Left lung (tissue), 4 donors: ENCODE measurements at regions not wholly inside any gene's neighbourhood (a gene's known extent, or its start where the extent isn't known, plus 50 kb on each side); places are given as distances from the start of the nearest gene placed in this dataset.
A peak's percentile ranks its signal among the peaks of the same experiment; 100 is the strongest.

Experiments used
- ATAC-seq: fragments of 200-7000 bp; cut with Tn5 transposase; one replicate; pipeline ENCODE4 v1.9.1; 2020; ENCODE audit warnings: moderate library complexity
- DNase-seq, 4 donors: peaks; one replicate each; pipeline ENCODE4 v3.0.0-alpha.2; 2013 to 2020
- H3K27ac ChIP-seq, 2 donors: fragments of 200-600 bp; sonication (generic) in 1 of 2; one replicate each; pipeline versions ENCODE4 v1.5.0 to v1.8.0; 2020 to 2021
- H3K27me3 ChIP-seq, 2 donors: fragments of 200-600 bp; sonication (generic) in 1 of 2; one replicate each; pipeline versions ENCODE4 v1.5.0 to v1.8.0; 2020 to 2021
- H3K36me3 ChIP-seq, 2 donors: fragments of 200-600 bp; sonication (generic) in 1 of 2; one replicate each; pipeline versions ENCODE4 v1.5.0 to v1.8.0; 2020 to 2021
- H3K4me1 ChIP-seq, 2 donors: fragments of 200-600 bp; one replicate each; pipeline ENCODE4 v1.8.0; 2021
- H3K4me3 ChIP-seq, 2 donors: fragments of 200-600 bp; sonication (generic) in 1 of 2; one replicate each; pipeline versions ENCODE4 v1.5.0 to v1.8.0; 2020 to 2021; ENCODE audit warnings: mild to moderate bottlenecking in 1 of 2
- H3K9me3 ChIP-seq, 2 donors: fragments of 200-600 bp; sonication (generic) in 1 of 2; one replicate each; pipeline versions ENCODE4 v1.5.0 to v1.8.0; 2020 to 2021
- intact Hi-C, 2 donors: fragments of 100-400 bp; cut with DNase I; formaldehyde crosslinking; loops; one replicate each; pipeline versions ENCODE4 v1.11.2 to v1.14.2; 2022
- TF ChIP-seq, protein P1 (sequence below), 2 donors: fragments of 200-600 bp; sonication (generic) in 1 of 2; IDR thresholded peaks; one replicate each; pipeline versions ENCODE4 v1.5.0 to v1.8.0; 2021; ENCODE audit warnings: antibody characterized with exemption in 2 of 2
- donor health status: DM: no; HTN: yes; CAD: no.
- donor health status: DM: no; HTN: no; CAD: no.

DNA sequence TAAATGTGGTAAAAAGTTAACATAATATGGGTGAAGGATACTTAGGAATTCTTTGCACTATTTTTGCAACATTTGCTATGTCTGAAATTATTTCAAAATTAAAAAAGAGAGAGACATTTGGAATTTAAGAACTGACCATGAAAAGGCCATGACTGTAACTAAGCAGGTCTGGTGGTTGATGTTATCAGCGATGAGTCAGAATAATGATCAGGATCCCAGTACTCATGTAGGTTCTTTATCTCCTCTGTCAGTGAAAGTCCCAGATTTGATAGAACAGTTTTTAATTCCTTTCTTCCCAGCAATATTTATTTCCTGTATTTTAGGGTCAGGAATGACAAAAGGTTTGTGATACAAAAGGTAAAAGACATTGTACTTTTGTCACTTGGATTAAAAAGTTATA lies 242.4 kb upstream of the ZNF521 start:
- DNase-seq, result no peak
- no peaks in the 10 kb centered on the region for H3K27me3 ChIP-seq
- TF ChIP-seq, protein P1, sequence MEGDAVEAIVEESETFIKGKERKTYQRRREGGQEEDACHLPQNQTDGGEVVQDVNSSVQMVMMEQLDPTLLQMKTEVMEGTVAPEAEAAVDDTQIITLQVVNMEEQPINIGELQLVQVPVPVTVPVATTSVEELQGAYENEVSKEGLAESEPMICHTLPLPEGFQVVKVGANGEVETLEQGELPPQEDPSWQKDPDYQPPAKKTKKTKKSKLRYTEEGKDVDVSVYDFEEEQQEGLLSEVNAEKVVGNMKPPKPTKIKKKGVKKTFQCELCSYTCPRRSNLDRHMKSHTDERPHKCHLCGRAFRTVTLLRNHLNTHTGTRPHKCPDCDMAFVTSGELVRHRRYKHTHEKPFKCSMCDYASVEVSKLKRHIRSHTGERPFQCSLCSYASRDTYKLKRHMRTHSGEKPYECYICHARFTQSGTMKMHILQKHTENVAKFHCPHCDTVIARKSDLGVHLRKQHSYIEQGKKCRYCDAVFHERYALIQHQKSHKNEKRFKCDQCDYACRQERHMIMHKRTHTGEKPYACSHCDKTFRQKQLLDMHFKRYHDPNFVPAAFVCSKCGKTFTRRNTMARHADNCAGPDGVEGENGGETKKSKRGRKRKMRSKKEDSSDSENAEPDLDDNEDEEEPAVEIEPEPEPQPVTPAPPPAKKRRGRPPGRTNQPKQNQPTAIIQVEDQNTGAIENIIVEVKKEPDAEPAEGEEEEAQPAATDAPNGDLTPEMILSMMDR (IDR thresholded peaks at IDR 0.05), result no peak
- no peak for ATAC-seq
- H3K4me3 ChIP-seq, result no peak overlapping the region
- no peaks in the 10 kb centered on the region for H3K4me1 ChIP-seq
- H3K9me3 ChIP-seq, result no peaks in the 10 kb centered on the region
- no peaks in the 10 kb centered on the region for H3K36me3 ChIP-seq
- intact Hi-C loops, result no loop called here
- H3K27ac ChIP-seq, result no peak overlapping the region

DNA sequence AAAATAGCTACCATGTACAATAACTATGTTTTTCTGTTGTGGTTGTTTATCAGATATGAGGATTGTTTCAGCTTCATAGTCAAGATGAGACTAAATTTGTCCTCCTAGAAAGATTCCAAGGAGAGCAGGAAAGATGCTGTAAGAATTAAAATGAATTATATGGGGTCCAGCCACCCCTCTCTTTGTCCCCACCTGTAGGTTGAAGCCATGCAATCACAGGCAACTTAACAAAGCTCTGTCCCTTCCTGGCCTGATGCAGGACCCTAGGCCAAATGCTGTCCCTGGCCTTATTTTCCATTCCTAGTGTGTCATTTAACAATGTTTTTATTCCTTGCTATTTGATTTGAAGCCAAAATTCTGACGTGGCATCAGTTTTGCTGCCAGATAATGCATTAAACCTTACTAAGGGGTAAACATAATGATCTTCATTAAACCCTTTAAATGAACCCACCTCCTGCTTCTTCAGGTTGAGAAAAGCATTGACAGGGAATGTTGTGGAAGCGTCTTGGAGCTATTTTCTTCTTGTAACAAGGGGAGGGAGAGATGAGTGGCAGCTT lies 240.9 kb upstream of the ZNF521 start:
- DNase-seq (no peak), ATAC-seq (no peak)
- no peak overlapping the region for H3K4me3 ChIP-seq
- no peaks in the 10 kb centered on the region for H3K36me3 ChIP-seq
- H3K27ac ChIP-seq, result no peak overlapping the region
- intact Hi-C loops, result no loop called here
- no peaks in the 10 kb centered on the region for H3K4me1 ChIP-seq
- TF ChIP-seq, protein P1 (IDR thresholded peaks at IDR 0.05), result no peak
- peaks cover 0 to 7% of the 10 kb centered on the region in 2 donors for H3K9me3 ChIP-seq
- no peaks in the 10 kb centered on the region for H3K27me3 ChIP-seq

DNA sequence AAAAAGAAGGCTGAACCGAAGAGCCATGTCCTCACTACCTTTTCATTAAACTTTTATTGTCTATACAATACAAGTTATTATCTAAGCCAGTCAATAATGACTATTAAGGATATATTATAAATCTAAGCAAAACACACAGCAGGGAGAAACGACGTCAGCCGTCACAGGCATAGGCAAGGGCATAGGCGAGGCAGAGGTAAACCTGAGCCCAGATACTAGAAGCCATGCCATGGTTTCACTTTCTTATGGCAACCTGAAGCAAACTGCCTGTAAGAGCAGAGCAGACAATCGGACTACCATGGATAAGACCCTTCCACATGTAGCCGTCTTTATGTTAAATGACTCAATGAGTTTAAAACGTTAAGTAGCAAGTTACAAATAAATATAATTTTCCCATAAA lies 238.5 kb upstream of the ZNF521 start:
- Histone ChIP-seq H3K36me3 (no peaks in the 10 kb centered on the region), H3K4me1 (no peaks in the 10 kb centered on the region), H3K27ac (no peak overlapping the region), H3K27me3 (no peaks in the 10 kb centered on the region), H3K9me3 (peaks cover 0 to 13% of the 10 kb centered on the region in 2 donors), H3K4me3 (no peak overlapping the region)
- ATAC-seq, result no peak
- DNase-seq, result no peak
- intact Hi-C loops, result no loop called here
- TF ChIP-seq, protein P1 (IDR thresholded peaks at IDR 0.05), result no peak

DNA sequence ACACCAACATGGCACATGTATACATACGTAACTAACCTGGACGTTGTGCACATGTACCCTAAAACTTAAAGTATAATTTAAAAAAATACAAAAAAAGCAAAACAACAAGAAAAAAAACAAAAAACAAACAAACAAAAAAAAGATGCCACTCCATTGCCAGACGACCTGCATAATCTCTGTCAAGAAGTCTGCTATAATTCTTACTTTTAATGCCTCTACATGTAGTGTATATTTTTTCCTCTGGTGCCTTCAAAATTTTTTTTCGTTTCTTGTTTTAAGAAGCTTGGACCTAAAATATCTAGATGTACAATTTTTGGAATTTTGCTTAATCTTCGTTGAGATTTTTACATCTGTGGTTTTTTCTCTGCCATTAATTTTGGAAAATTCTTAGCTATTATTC lies 235.6 kb upstream of the ZNF521 start:
- Histone ChIP-seq H3K36me3 (no peaks in the 10 kb centered on the region), H3K4me1 (no peaks in the 10 kb centered on the region), H3K27ac (no peak overlapping the region), H3K27me3 (no peaks in the 10 kb centered on the region), H3K9me3 (peaks cover 0 to 13% of the 10 kb centered on the region in 2 donors), H3K4me3 (no peak overlapping the region)
- DNase-seq (no peak), ATAC-seq (no peak)
- intact Hi-C loops, result no loop called here
- TF ChIP-seq, protein P1 (IDR thresholded peaks at IDR 0.05), result no peak

DNA sequence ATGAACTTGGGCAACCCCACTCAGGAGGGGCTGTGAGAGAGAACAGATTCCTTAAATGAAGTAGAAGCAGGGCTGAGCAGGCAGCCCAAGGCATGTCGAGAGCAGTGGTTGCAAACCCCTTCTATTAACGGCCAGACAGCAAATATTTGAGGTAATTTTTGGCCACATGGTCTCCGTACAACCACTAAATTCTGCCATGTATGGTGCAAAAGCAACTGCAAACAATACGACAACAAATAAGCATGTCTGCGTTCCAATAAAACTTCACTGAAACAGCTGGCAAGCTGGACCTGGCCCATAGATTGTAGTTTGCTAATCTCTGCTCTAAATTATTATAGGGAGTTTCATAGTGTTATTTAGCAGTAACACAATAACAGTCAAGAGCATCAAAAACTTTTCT lies 217.0 kb upstream of the ZNF521 start:
- Histone ChIP-seq H3K4me1 (no peaks in the 10 kb centered on the region), H3K4me3 (no peak overlapping the region), H3K27me3 (no peaks in the 10 kb centered on the region), H3K9me3 (no peaks in the 10 kb centered on the region), H3K27ac (no peak overlapping the region), H3K36me3 (no peaks in the 10 kb centered on the region)
- intact Hi-C loops, result no loop called here
- ATAC-seq (no peak), DNase-seq (peak in 2 of 4 donors; percentile 46 to 60)
- TF ChIP-seq, protein P1 (IDR thresholded peaks at IDR 0.05), result no peak
